ENCODE measurements at regions not wholly inside any gene's neighbourhood (a gene's known extent, or its start where the extent isn't known, plus 50 kb on each side); places are given as distances from the start of the nearest gene placed in this dataset.

GRCh38 chr1:232521660-232522059, 108.3 kb downstream of the SIPA1L2 start:
- H3K27ac Mint-ChIP-seq, result no peak overlapping the region
- H3K9me3 Mint-ChIP-seq, result no peaks in the 10 kb centered on the region
- no peak overlapping the region for H3K4me3 Mint-ChIP-seq
- no peak for ATAC-seq (ENCODE audit: low read depth)
- H3K4me1 Mint-ChIP-seq, result no peaks in the 10 kb centered on the region
- no peaks in the 10 kb centered on the region for H3K36me3 Mint-ChIP-seq
- H3K27me3 Mint-ChIP-seq, result peaks cover 25% of the 10 kb centered on the region
- no peak for DNase-seq
- POLR2A ChIA-PET, result no interaction called here

- no peaks in the 10 kb centered on the region for H3K4me1 Mint-ChIP-seq
- POLR2A ChIA-PET, result no interaction called here
- DNase-seq, result no peak
- H3K4me3 Mint-ChIP-seq, result no peak overlapping the region
- peaks cover 25% of the 10 kb centered on the region for H3K27me3 Mint-ChIP-seq
- no peak overlapping the region for H3K27ac Mint-ChIP-seq
- no peaks in the 10 kb centered on the region for H3K9me3 Mint-ChIP-seq
- ATAC-seq (ENCODE audit: low read depth), result no peak
- H3K36me3 Mint-ChIP-seq, result no peaks in the 10 kb centered on the region
Measured at GRCh38 chr1:232519186-232519585, 110.7 kb downstream of the SIPA1L2 start.

- Mint-ChIP-seq H3K4me1 (no peaks in the 10 kb centered on the region), H3K27me3 (peaks cover 20% of the 10 kb centered on the region), H3K36me3 (no peaks in the 10 kb centered on the region), H3K27ac (no peak overlapping the region), H3K9me3 (no peaks in the 10 kb centered on the region), H3K4me3 (no peak overlapping the region)
- POLR2A ChIA-PET, result no interaction called here
- DNase-seq (no peak), ATAC-seq (ENCODE audit: low read depth) (no peak)
Measured at GRCh38 chr1:232518349-232518748, 111.6 kb downstream of the SIPA1L2 start.

DNA sequence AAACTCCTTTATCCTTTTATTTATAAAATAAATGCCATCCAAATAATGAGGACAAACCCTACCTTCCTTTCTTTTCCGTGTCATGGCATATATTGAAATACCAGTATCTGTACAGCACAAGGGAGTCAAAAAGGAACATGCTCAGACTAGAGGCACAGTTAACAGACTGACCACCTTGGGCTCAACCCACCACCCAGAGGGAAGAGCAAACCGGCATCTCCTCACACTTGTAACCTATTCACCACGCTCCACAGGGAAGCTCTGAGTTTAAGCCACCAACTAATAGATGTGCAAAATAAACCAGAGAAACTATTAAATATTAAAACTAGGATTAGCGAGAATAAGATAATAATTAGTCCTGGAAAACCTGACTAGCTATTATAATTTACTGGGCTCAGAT, 112.7 kb downstream of the SIPA1L2 start:
- H3K4me1 Mint-ChIP-seq, result no peaks in the 10 kb centered on the region
- no peak for DNase-seq
- no peak overlapping the region for H3K4me3 Mint-ChIP-seq
- no peaks in the 10 kb centered on the region for H3K9me3 Mint-ChIP-seq
- no peak overlapping the region for H3K27ac Mint-ChIP-seq
- peaks cover 12% of the 10 kb centered on the region for H3K27me3 Mint-ChIP-seq
- POLR2A ChIA-PET, result no interaction called here
- no peaks in the 10 kb centered on the region for H3K36me3 Mint-ChIP-seq
- ATAC-seq (ENCODE audit: low read depth), result no peak

DNA sequence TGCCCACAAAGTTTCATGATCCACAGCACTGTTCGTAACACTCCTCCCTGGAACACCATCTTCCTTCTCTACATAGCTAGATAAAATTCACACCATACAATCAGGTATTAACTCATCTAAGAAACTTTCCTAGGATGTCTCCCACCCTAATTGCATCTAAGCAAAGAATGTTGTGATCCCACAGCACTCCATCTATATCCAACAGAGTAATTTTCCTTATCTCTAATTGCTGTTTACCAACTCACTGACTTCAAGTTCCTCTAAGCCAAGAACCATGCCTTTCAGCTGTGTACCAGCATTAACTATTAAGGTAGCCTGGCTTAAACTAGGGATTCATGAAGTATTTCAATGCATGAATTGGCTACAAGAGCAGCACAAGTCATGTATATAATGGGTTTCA, 114.2 kb downstream of the SIPA1L2 start:
- Mint-ChIP-seq H3K36me3 (no peaks in the 10 kb centered on the region), H3K4me1 (no peaks in the 10 kb centered on the region), H3K27ac (no peak overlapping the region), H3K4me3 (no peak overlapping the region), H3K27me3 (peaks cover 7% of the 10 kb centered on the region), H3K9me3 (no peaks in the 10 kb centered on the region)
- POLR2A ChIA-PET, result no interaction called here
- DNase-seq (no peak), ATAC-seq (ENCODE audit: low read depth) (no peak)

DNA sequence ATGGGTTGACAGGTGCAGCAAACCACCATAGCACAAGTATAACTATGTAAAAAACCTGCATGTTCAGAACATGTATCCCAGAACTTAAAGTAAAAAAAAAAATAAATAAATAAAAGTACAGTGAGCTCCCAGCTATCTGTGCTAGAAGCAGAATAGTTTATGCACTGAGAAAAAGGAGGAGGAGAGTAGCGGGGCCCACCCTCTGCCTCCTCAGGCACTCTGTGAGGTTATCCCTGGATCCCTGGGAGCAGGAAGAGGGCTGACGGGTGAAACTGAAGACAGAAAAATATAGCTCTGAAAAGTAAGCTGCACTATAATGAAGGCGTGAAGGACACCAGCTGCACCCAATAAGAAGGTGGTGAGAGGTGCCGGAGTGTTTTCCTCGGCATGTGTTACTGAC, 117.2 kb downstream of the SIPA1L2 start:
- POLR2A ChIA-PET, result no interaction called here

GRCh38 chr1:232511172-232511571, 118.8 kb downstream of the SIPA1L2 start:
- no peak overlapping the region for H3K4me3 Mint-ChIP-seq
- peaks cover 6% of the 10 kb centered on the region for H3K27me3 Mint-ChIP-seq
- POLR2A ChIA-PET, result no interaction called here
- DNase-seq, result no peak
- no peak for ATAC-seq (ENCODE audit: low read depth)
- no peaks in the 10 kb centered on the region for H3K4me1 Mint-ChIP-seq
- H3K9me3 Mint-ChIP-seq, result no peaks in the 10 kb centered on the region
- H3K27ac Mint-ChIP-seq, result no peak overlapping the region
- no peaks in the 10 kb centered on the region for H3K36me3 Mint-ChIP-seq

More for the DNA sequence above, 117.2 kb downstream of the SIPA1L2 start:
- Mint-ChIP-seq H3K27me3 (peaks cover 4% of the 10 kb centered on the region), H3K4me3 (no peak overlapping the region), H3K9me3 (no peaks in the 10 kb centered on the region), H3K4me1 (no peaks in the 10 kb centered on the region), H3K36me3 (no peaks in the 10 kb centered on the region), H3K27ac (no peak overlapping the region)
- ATAC-seq (ENCODE audit: low read depth) (no peak), DNase-seq (no peak)

- Mint-ChIP-seq H3K9me3 (no peaks in the 10 kb centered on the region), H3K4me1 (no peaks in the 10 kb centered on the region), H3K4me3 (no peak overlapping the region), H3K27me3 (peaks cover 6% of the 10 kb centered on the region), H3K36me3 (no peaks in the 10 kb centered on the region), H3K27ac (no peak overlapping the region)
- ATAC-seq (ENCODE audit: low read depth), result no peak
- no peak for DNase-seq
- POLR2A ChIA-PET, result no interaction called here
Measured at GRCh38 chr1:232510367-232511110, 119.4 kb downstream of the SIPA1L2 start.

DNA sequence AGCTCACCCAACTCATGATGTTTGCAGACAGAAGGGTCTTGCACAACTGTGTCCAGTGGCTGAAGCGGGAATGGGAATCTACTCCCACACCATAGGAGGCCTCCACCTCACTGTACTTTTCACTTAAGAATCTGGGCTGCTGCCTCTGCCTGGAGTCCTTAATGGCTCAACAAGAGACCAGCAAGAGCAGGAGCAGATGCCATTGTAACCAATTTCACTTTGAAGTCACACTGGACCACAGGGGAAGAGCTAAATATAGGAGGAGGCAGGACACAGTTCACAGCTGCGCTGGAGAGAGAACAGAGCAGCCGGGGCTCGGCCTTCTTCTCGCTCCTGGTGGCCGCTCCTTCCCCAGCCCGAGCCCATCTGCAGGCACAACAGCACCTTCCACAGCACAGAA, 120.4 kb downstream of the SIPA1L2 start:
- H3K36me3 Mint-ChIP-seq, result no peaks in the 10 kb centered on the region
- no peak for ATAC-seq (ENCODE audit: low read depth)
- POLR2A ChIA-PET, result no interaction called here
- H3K4me1 Mint-ChIP-seq, result no peaks in the 10 kb centered on the region
- H3K27ac Mint-ChIP-seq, result no peak overlapping the region
- DNase-seq, result no peak
- peaks cover 6% of the 10 kb centered on the region for H3K27me3 Mint-ChIP-seq
- H3K4me3 Mint-ChIP-seq, result no peak overlapping the region
- H3K9me3 Mint-ChIP-seq, result no peaks in the 10 kb centered on the region

GRCh38 chr1:232508130-232508701, 121.7 kb downstream of the SIPA1L2 start:
- Mint-ChIP-seq H3K36me3 (no peaks in the 10 kb centered on the region), H3K4me1 (no peaks in the 10 kb centered on the region), H3K9me3 (no peaks in the 10 kb centered on the region), H3K27ac (no peak overlapping the region), H3K27me3 (peaks cover 8% of the 10 kb centered on the region), H3K4me3 (no peak overlapping the region)
- DNase-seq, result no peak
- POLR2A ChIA-PET, result no interaction called here
- no peak for ATAC-seq (ENCODE audit: low read depth)

GRCh38 chr1:232507571-232507970, 122.4 kb downstream of the SIPA1L2 start:
- no peak overlapping the region for H3K27ac Mint-ChIP-seq
- no peaks in the 10 kb centered on the region for H3K4me1 Mint-ChIP-seq
- no peaks in the 10 kb centered on the region for H3K36me3 Mint-ChIP-seq
- POLR2A ChIA-PET, result no interaction called here
- ATAC-seq (ENCODE audit: low read depth), result no peak
- no peak for DNase-seq
- peaks cover 8% of the 10 kb centered on the region for H3K27me3 Mint-ChIP-seq
- H3K4me3 Mint-ChIP-seq, result no peak overlapping the region
- no peaks in the 10 kb centered on the region for H3K9me3 Mint-ChIP-seq

DNA sequence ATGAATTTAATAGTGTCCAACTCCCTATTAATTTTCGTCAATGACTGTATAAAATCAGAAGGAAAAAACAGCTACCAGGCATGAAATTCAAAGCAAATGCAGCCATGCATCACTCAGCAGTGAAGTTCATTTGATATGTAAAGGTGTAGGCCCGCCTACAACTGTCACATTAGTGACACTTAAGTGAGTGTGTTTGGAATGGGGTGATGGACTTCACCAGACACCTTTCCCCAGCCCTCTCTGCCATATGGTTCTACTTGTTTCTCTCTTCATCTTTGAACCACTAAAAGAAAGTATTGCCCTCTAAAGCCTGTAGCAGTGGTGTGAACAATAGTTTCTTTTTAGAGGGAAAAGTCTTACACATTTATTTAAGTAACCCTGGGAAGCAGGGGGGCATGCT, 124.0 kb downstream of the SIPA1L2 start:
- Mint-ChIP-seq H3K27ac (no peak overlapping the region), H3K4me1 (no peaks in the 10 kb centered on the region), H3K4me3 (no peak overlapping the region), H3K36me3 (no peaks in the 10 kb centered on the region), H3K9me3 (no peaks in the 10 kb centered on the region), H3K27me3 (peaks cover 8% of the 10 kb centered on the region)
- ATAC-seq (ENCODE audit: low read depth), result no peak
- POLR2A ChIA-PET, result no interaction called here
- no peak for DNase-seq

- ATAC-seq (ENCODE audit: low read depth), result no peak
- Mint-ChIP-seq H3K27ac (no peak overlapping the region), H3K27me3 (peaks cover 8% of the 10 kb centered on the region), H3K4me1 (no peaks in the 10 kb centered on the region), H3K9me3 (no peaks in the 10 kb centered on the region), H3K36me3 (no peaks in the 10 kb centered on the region), H3K4me3 (no peak overlapping the region)
- POLR2A ChIA-PET, result no interaction called here
- DNase-seq, result no peak
Measured at GRCh38 chr1:232504651-232505050, 125.3 kb downstream of the SIPA1L2 start.

- no peak overlapping the region for H3K4me3 Mint-ChIP-seq
- POLR2A ChIA-PET, result no interaction called here
- H3K27ac Mint-ChIP-seq, result no peak overlapping the region
Measured at GRCh38 chr1:232503497-232503896, 126.4 kb downstream of the SIPA1L2 start.

More at GRCh38 chr1:232503497-232503896, 126.4 kb downstream of the SIPA1L2 start:
- no peak for DNase-seq
- Mint-ChIP-seq H3K36me3 (no peaks in the 10 kb centered on the region), H3K4me1 (no peaks in the 10 kb centered on the region), H3K9me3 (no peaks in the 10 kb centered on the region), H3K27me3 (peaks cover 8% of the 10 kb centered on the region)
- ATAC-seq (ENCODE audit: low read depth), result no peak

All from activated naive CD8-positive, alpha-beta T cell treated with anti-CD3 and anti-CD28 coated beads, Interleukin-2, amount 10 ng/mL, durations not matched to agents 7 days and 5 days (primary cell).